HG03565 (cell line): ENCODE measurements at regions not wholly inside any gene's neighbourhood (a gene's known extent, or its start where the extent isn't known, plus 50 kb on each side); places are given as distances from the start of the nearest gene placed in this dataset.

ENCODE experiments used
- ATAC-seq: cut with Tn5 transposase; IDR thresholded peaks from one replicate; pipeline ENCODE4 v1.9.1; 2021; ENCODE audit warnings: mild to moderate bottlenecking, moderate library complexity; ENCODE audit not compliant: unreplicated experiment

GRCh38 chr5:111914966-111915636, 158.1 kb upstream of the NREP start:
- no peak for ATAC-seq

- ATAC-seq = no peak
These were observed 145.4 kb upstream of the NREP start for GRCh38 chr5:111902436-111902835.

- ATAC-seq = no peak
These were observed 144.3 kb upstream of the NREP start for GRCh38 chr5:111901296-111901695.

DNA sequence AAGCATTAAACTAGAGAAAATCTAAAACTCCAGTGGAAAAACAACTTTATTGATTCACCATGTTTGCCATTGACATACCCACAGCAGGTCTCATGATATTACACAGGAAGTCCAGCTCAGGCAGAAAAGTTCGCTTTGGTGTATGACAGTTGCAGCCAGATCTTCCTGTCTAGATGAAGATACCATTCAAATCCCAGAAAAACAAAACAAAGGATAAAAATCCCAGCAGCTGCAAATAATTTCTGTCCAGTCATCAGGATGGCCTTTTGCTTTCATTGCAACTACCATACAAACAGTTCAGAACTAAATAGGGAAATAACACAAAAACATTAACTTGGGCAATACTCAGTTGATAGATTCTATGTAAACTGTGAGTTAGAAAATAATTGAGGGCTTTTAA, 136.0 kb upstream of the NREP start:
- no peak for ATAC-seq

DNA sequence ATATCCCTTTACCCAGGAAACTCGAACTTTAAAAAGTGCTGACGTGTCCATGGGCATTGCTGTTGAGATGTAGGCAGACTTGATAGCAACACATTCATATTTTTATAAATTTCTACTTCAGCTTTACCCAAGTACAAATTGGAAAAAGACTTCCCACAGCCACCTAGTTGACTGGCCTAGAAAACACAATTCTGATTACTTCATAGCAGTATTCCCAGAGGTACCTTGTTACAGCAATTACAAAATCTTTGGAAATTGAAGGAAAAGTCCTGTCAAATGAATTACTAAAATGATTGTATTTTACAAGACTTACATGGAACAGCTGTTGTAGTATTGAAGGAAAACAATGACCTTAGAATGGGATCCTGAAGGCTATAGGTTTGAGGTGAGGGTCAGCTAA, 130.7 kb upstream of the NREP start:
- ATAC-seq = no peak

DNA sequence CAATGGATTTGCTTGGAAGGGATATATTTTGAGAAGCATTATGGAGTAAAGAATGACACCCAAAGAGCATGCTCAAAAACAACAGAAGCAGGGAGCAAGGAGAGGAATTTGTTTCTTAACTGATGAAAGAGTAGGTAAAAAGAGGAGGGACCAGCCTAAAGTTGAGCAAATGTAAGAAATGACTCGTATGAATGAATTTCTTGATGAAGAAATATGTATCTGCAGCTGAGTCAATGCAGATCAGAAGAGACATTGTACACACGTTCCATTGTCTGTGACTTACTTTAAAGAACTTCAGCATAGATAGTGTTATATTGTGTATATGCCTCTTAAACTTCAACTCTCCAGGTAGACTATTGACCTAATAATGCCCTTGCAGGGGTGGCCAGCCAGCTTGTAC, 112.7 kb upstream of the NREP start:
- no peak for ATAC-seq

- no peak for ATAC-seq
These were observed 108.4 kb upstream of the NREP start for GRCh38 chr5:111865356-111865755.

DNA sequence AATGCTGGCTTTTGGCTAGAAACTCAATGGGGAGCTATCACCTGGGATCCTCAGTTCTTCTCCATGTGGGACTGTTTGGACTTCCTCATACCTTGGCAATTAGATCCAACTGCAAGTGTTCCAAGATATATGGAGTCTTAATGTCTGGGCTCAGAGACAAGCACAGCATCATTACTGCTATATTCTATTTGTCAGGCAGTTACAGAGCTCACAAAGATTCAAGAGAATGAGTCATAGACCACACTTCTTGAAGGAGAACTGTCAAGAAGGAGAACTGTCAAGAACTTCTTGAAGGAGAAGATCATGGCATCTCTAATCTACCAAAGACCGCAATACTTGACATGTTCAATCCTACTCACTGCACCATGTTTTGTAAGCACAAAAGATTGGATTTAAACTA, 106.8 kb upstream of the NREP start:
- ATAC-seq = no peak

GRCh38 chr5:111859533-111860270, 102.7 kb upstream of the NREP start:
- no peak for ATAC-seq

DNA sequence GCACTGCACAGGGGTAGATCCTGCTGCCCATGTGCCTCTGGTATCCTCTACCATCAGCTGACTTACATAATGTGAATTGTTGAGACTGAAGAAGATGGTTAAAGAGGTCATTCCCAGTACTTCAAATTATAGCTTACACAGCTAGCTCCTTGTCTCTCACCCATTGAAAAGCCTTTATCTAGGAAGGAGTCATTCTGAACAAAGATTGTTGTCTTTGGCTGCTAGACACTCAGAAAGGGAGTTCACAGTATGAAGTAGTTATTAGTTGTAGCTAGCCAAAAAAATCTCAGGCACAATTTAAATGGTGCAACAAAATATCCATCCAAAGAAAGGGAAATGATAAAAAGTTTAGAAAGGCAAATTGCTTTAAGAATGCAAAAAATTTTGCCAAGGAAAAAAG, 102.0 kb upstream of the NREP start:
- ATAC-seq = no peak

DNA sequence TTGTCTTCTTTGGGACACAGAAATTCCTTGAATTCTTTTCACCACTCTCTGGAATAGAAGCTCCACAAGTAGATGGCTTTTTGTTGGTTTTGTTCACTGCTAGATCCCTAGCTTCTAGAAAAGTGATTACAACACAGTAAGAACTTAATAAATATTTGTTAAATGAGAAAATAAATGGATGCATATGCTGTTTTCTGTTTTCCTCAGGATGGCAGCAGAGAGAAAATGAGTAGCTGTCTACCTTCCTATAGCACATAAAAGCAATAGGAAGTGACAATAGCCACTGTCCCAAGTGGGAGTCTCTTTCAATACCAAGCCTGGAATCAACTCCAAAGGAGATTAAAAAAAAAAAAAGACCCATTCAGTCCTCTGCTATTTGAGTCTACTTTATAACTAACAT, 100.6 kb upstream of the NREP start:
- no peak for ATAC-seq

DNA sequence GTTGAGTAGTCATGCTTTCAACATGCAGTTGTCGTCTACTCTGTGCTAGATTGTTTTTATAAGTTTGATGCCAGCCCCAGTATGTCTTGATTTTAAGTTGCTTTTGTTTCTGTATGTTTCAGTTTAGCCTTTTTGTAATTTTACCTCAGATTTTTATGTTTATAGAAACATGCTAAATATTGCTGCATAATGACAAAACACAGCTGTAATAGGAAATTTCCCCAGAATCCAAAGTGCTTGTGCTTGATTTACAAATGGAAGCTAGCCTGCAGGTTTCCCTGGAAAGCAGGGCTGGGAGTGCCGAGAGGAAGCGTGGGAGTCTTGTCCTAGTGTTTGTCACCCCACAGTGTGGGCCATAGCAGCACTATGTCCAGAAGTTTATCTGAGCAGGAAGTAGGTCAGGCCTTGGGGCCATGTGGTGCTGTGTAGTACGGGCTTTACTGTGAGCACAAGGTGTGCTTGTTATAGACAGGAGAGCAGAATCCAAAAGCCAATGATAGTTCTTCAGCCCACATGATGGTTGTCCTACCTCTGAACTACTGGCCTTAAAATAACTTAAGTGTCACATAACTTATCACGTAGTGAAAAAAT, 100.0 kb upstream of the NREP start:
- ATAC-seq = no peak

GRCh38 chr5:111855356-111855755, 98.4 kb upstream of the NREP start:
- no peak for ATAC-seq

GRCh38 chr5:111854186-111854585, 97.2 kb upstream of the NREP start:
- no peak for ATAC-seq

DNA sequence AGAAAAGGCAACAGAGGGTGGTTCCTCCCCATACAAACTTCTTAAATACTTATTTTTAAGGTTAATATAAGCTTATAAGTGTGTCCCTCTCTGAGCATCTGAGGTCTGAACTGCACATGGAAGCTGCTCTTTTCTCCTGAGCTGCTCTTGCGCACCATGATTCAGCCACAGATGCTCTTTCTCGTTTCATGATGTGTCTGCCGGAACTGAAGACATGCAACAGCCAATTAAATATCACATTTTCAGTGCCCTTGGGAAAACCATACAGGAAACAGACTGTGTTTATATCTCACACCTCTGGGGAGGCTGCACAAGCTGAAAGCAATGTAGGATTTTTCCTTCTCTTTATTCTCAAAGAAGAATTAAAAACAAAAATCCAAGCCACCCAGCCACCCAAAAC, 96.8 kb upstream of the NREP start:
- ATAC-seq = peak; percentile 79

GRCh38 chr5:111851631-111852548, 94.9 kb upstream of the NREP start:
- no peak for ATAC-seq

GRCh38 chr5:111848476-111848875, 91.5 kb upstream of the NREP start:
- ATAC-seq = no peak

GRCh38 chr5:111847052-111847925, 90.3 kb upstream of the NREP start:
- ATAC-seq = no peak

- ATAC-seq = no peak
These were observed 83.2 kb upstream of the NREP start for GRCh38 chr5:111840036-111840674.

DNA sequence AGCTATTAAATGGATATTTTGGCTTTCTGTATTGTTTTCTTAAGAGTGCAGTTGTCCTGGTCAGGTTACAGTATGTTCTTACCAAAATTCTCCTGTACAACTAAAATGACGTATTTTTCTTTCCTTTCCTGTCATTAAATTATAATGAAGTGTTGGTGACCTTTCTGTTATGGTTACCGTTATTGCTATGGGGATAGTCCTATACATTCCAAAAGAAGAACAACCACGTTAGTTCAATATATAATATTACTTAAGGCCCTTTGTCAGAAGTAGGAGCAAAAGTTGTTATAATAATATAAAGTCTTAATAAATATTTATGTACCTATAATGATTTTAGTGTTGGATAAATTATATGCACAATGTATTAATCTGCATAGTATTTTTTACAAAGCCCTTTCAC, 82.4 kb upstream of the NREP start:
- no peak for ATAC-seq
